Stimulated activated effector memory CD8-positive, alpha-beta T cell treated with anti-CD3 and anti-CD28 coated beads, Interleukin-12 subunit alpha, Interleukin-12 subunit beta, amount 100 ng/mL, for 72 hours (primary cell): ENCODE measurements at regions not wholly inside any gene's neighbourhood (a gene's known extent, or its start where the extent isn't known, plus 50 kb on each side); places are given as distances from the start of the nearest gene placed in this dataset.

Experiments
- ATAC-seq: fragments of 150-1000 bp; cut with Tn5 transposase; 2 replicates; pipeline ENCODE4 v1.10.0; 2021
- DNase-seq, 2 donors: peaks; one replicate each; pipeline ENCODE4 v3.0.0; 2021 to 2022; ENCODE audit warnings: low spot score in 2 of 2
- H3K27ac Mint-ChIP-seq: one replicate; pipeline ENCODE4 v1.8.0; 2022; ENCODE audit warnings: mild to moderate bottlenecking, mixed read lengths
- H3K36me3 Mint-ChIP-seq: one replicate; pipeline ENCODE4 v1.8.0; 2022; ENCODE audit warnings: mild to moderate bottlenecking, mixed read lengths
- H3K4me1 Mint-ChIP-seq: one replicate; pipeline ENCODE4 v1.8.0; 2022; ENCODE audit warnings: mixed read lengths
- H3K4me3 Mint-ChIP-seq: one replicate; pipeline ENCODE4 v1.8.0; 2022; ENCODE audit warnings: mild to moderate bottlenecking, mixed read lengths
- H3K9me3 Mint-ChIP-seq: one replicate; pipeline ENCODE4 v1.8.0; 2022; ENCODE audit warnings: mixed read lengths

DNA sequence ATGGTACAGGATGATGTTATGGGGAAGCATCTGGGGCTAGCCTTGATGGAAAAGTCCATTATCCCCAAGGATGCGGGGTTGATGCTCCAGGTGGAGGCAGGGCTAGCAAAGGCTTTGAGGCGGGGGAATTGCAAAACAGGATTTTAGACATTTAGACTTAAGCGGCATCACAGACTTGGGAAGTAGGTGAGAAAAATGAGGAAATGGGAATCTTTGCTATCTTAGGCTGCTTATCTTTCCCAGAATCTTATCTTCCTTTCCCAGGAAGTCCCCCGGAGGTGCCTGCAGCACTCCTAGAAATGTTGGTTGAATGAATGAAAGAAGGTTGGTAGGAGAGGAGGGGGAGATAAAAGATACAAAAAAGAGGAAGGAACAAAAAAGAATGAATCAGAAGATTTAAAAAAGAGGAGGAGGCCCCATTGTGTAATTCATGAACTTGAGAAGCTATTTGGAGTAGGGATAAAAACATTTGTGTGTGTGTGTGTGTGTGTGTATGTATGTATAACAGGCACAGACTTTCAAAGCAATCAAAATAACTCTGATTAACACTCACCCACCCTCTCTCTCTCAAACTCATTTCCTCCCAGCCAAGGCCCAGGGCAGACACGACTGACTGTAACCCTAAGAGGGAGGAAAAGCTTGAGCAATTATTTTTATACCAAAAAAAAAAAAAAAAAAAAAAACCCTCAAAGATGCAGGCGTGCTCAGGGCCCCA is 62.5 kb upstream of the TBX3 start:
- H3K27ac Mint-ChIP-seq, result no peak overlapping the region
- no peak overlapping the region for H3K4me3 Mint-ChIP-seq
- DNase-seq (no peak), ATAC-seq (no peak)
- H3K4me1 Mint-ChIP-seq, result no peaks in the 10 kb centered on the region
- H3K9me3 Mint-ChIP-seq, result peaks cover 8% of the 10 kb centered on the region
- H3K36me3 Mint-ChIP-seq, result no peaks in the 10 kb centered on the region

DNA sequence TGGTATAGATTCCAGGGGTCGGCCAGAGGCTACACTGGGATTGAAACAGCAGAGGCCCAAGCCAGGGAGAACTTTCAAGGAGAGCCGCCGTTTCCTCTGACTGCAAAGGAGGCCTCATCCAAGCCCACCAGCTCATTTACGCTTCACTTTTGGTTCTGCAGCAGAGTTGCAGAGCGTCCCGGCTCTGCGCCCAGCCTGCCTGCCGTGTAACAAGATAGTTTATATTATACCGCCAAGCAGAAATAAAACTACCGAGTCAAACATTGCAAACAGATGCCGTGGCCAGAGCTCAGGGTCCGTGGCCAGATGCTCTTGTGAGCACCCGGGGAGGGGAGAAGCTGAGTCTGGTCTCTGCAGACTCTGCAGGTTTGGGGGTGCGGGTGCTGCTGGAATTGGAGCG is 60.7 kb upstream of the TBX3 start:
- no peaks in the 10 kb centered on the region for H3K36me3 Mint-ChIP-seq
- ATAC-seq, result no peak

DNA sequence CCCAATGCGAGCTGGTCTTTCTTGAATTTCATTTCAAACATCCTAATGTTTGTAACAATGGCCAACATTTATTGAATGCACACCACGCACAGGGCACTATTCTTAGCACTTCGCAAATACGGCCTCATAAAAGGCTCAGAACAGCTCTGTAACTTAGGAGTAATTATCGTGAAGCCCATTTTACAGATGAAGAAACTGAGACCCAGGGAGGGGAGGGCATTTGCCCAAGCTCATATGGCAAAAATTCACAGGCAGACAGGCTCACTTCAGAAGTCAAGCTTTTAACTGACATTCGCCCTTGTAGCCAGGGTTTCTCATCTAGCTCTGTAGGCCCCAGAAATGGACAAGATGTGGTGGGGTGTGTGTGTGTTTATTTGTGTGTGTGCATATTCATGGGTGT is 60.3 kb upstream of the TBX3 start:
- Mint-ChIP-seq H3K4me1 (no peaks in the 10 kb centered on the region), H3K36me3 (no peaks in the 10 kb centered on the region), H3K4me3 (no peak overlapping the region), H3K9me3 (peaks cover 3% of the 10 kb centered on the region), H3K27ac (no peak overlapping the region)
- DNase-seq (no peak), ATAC-seq (no peak)

More for the DNA sequence above, 60.7 kb upstream of the TBX3 start:
- Mint-ChIP-seq H3K27ac (no peak overlapping the region), H3K4me3 (no peak overlapping the region), H3K4me1 (no peaks in the 10 kb centered on the region), H3K9me3 (peaks cover 7% of the 10 kb centered on the region)
- no peak for DNase-seq

DNA sequence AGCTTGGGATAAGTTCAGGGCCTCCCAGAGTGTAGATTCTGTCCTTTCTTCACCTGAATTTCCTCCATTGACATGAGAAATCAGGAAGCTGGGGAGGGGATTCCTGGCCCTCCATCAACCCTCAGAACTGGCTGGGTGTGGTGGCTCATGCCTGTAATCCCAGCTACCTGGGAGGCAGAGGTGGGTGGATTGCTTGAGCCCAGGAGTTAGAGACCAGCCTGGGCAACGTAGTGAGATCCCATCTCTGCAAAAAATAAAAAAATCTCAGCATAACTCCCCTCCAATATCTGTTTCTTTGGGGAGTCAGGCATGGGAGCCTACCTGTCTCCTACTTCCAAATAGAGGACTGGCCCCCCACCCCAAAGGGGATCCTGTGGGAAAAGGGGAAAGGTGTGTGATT is 59.8 kb upstream of the TBX3 start:
- H3K36me3 Mint-ChIP-seq, result no peaks in the 10 kb centered on the region
- H3K9me3 Mint-ChIP-seq, result peaks cover 3% of the 10 kb centered on the region
- no peak overlapping the region for H3K27ac Mint-ChIP-seq
- no peaks in the 10 kb centered on the region for H3K4me1 Mint-ChIP-seq
- DNase-seq (no peak), ATAC-seq (no peak)
- no peak overlapping the region for H3K4me3 Mint-ChIP-seq

DNA sequence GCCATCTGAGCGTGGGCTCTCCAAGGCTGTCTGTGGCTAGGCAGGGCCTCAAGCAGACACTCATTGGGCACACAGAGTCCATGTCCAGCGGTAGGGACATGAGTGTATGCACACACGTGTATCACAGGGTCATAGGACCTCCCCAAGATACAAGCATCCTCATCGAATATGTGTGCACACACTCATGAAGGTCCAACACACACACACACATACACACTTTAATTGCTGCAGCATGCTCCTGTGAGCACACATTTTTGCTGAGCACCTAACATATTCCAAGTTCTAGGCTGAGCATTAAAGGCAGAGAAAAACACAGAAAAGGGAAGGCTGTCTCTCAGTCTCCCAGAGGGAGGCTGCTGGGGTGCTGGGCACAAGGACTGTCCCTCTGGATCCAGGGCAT is 59.3 kb upstream of the TBX3 start:
- DNase-seq, result no peak
- H3K4me1 Mint-ChIP-seq, result no peaks in the 10 kb centered on the region
- peaks cover 3% of the 10 kb centered on the region for H3K9me3 Mint-ChIP-seq
- ATAC-seq, result no peak
- H3K27ac Mint-ChIP-seq, result no peak overlapping the region
- no peaks in the 10 kb centered on the region for H3K36me3 Mint-ChIP-seq
- no peak overlapping the region for H3K4me3 Mint-ChIP-seq

DNA sequence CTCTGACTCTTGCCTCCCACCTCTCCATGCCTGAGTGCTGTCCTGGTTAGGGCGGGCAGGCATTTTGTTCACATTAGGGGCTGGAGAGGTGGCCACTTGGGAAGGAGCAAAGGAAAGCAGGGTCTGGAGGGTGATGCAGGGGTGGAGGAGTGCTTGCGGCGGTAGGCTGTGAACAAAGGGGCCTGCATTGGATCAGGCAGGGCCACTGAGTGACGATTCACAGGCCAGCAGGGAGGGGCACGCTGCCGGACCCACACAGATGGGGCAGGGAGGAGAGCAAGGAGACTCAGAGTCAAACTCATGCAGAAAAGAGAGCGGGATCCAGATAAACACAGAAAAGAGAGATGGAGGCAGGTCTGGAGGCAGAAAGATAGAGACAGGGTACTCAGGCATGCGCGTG is 58.4 kb upstream of the TBX3 start:
- ATAC-seq (no peak), DNase-seq (no peak)
- Mint-ChIP-seq H3K9me3 (peaks cover 3% of the 10 kb centered on the region), H3K4me1 (no peaks in the 10 kb centered on the region), H3K36me3 (no peaks in the 10 kb centered on the region), H3K4me3 (no peak overlapping the region), H3K27ac (no peak overlapping the region)

DNA sequence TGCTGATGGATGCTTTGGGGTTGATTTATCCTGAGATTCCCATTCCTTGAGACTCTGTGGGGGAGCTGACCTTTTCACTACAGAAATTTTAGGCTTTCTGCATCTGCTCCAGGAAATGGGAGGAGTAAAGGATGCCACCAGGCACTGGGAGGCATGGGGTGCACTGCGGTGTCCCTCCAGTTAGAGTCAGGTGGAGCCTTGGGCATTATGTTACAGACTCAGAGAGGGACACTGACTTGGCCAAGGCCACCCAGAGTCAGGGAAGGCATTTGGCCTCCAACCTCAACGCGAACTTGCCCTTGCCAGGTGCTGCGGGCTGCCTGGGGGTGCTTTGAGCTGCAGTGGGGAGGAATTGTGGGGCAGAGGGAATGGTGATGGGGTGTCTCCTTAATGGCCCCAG is 58.0 kb upstream of the TBX3 start:
- Mint-ChIP-seq H3K9me3 (peaks cover 3% of the 10 kb centered on the region), H3K4me3 (no peak overlapping the region), H3K4me1 (no peaks in the 10 kb centered on the region), H3K36me3 (no peaks in the 10 kb centered on the region), H3K27ac (no peak overlapping the region)
- no peak for DNase-seq
- ATAC-seq, result no peak

DNA sequence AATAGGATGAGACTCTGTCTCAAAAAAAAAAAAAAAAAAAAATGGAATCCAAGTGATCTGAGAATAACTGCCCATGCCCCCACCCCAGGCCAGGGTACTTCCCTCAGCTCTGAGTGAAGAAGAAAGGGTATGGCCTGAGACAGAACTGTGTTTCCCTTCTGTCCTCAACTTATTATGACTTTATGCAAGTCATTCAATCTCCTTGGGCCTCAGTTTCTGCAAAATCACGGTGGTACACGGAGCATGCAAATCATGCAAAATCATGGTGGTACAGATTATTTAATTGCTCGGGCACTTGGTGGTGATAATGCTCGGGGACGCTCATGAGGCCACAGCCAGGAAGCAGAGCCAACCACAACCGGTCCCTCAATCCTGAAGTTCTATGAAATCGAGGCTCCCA is 56.5 kb upstream of the TBX3 start:
- Mint-ChIP-seq H3K9me3 (peaks cover 3% of the 10 kb centered on the region), H3K36me3 (no peaks in the 10 kb centered on the region), H3K4me3 (no peak overlapping the region), H3K27ac (no peak overlapping the region), H3K4me1 (no peaks in the 10 kb centered on the region)
- no peak for DNase-seq
- no peak for ATAC-seq

DNA sequence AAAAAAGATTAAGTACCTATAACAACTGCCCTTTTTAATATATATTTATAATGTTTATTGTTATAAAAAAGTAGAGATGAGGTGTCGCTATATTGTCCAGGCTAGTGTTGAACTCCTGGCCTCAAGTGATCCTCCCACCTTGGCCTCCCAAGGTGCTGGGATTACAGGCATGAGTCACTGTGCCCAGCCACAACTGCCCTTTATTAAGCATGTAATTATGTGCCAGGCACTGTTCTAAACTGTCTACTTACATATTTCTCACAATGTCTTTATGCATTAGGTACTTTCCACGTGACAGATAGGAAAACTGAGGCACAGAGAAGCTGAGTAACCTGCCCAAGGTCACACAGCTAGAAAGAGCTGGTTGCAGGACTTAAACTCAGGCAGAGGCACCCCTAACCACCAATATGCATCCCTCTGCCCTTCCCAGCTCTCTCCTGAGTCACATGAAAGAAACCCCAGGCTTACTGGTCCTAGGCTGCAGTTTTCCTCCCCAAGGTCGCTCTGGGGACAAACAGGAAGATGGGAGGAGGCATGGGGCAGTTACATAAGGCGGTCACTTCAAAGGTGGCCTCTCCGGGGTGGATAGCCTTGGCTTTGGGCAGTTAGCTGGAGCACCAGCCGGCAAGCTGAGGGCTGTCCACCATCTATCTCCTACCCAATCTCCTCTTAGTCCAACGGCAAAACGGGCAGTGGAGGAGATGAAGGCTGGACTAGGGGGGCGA is 54.6 kb upstream of the TBX3 start:
- H3K4me1 Mint-ChIP-seq, result no peaks in the 10 kb centered on the region
- H3K9me3 Mint-ChIP-seq, result peaks cover 3% of the 10 kb centered on the region
- H3K36me3 Mint-ChIP-seq, result no peaks in the 10 kb centered on the region
- DNase-seq, result no peak
- no peak overlapping the region for H3K4me3 Mint-ChIP-seq
- no peak for ATAC-seq
- H3K27ac Mint-ChIP-seq, result no peak overlapping the region

DNA sequence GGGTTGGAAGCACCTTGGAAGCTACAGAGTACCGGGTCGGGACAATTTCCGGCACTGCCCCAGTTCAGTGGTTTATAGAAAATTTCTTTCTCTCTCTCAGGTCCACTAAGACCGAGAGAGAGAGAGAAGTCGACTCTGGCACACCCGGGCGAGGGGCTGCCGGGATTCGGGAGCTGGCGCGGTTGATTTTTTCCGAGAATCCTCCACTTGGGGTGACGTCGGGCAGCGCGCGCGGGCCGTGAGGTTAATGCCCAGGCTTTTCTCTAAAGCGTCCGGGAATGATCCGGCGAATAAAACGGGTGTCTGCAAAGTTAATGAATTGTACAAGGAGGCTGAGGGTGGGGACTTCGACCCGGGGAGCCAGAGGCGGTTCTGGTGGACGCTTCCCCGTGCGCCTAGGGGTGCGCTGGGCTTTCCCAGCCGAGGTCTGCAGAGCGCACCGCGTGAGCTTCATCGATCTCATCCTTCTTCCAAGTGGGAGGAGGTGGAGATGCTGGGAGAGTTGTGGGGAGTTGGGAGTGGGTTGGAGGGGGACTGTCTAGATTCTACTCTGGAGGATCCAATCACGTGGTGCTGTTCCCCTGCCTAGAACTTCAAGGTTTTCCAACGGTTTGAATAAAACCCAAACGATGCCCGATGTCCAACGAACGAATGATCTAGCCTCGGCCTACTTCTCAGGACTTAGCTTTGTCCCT is 51.9 kb upstream of the TBX3 start:
- DNase-seq (no peak), ATAC-seq (no peak)
- Mint-ChIP-seq H3K27ac (no peak overlapping the region), H3K9me3 (no peaks in the 10 kb centered on the region), H3K4me1 (no peaks in the 10 kb centered on the region), H3K36me3 (no peaks in the 10 kb centered on the region), H3K4me3 (no peak overlapping the region)

DNA sequence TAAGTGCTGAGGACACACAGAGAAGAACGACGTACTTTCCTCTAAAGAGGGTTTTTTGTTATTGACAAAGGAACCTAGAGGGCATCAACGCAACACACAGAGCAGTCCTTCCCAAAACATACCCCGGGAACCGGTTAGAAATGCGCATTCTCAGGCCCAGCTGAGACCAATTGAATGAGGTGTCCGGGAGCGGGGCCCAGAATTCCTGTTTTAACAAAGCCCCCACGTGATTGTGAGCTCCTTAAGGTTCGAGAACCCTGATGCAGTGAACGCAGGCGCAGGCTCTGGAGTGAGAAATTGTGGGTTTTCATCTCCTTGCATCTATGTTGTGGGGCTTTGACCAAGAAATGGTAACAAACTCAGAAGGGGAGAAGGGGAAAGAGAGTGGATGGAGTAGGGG is 51.0 kb upstream of the TBX3 start:
- no peak overlapping the region for H3K27ac Mint-ChIP-seq
- H3K36me3 Mint-ChIP-seq, result no peaks in the 10 kb centered on the region
- no peak for DNase-seq
- no peak overlapping the region for H3K4me3 Mint-ChIP-seq
- no peaks in the 10 kb centered on the region for H3K4me1 Mint-ChIP-seq
- no peaks in the 10 kb centered on the region for H3K9me3 Mint-ChIP-seq
- no peak for ATAC-seq

DNA sequence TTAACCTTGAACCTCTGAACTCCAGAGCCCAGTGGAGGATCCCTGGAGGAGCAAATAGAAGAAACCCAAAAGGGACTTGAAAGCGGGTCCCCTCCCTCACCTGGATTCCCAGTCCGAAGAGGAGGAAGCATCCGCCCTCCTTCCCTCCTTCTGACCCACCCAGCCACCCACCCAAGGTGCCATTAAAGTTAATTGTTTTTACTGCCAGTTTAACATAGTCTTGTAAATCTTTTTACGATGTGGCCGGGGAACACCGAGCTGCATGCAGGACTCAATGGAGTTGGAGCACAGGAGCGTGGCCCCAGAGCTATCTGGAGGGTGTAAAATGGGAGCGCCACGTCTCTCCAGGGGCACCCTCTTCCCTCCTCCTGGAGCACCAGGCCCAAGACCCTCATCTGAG is 49.9 kb upstream of the TBX3 start:
- Mint-ChIP-seq H3K27ac (no peak overlapping the region), H3K9me3 (no peaks in the 10 kb centered on the region), H3K36me3 (no peaks in the 10 kb centered on the region), H3K4me3 (no peak overlapping the region), H3K4me1 (no peaks in the 10 kb centered on the region)
- no peak for ATAC-seq
- no peak for DNase-seq
